Liver (tissue), 8 donors: ENCODE measurements at regions not wholly inside any gene's neighbourhood (a gene's known extent, or its start where the extent isn't known, plus 50 kb on each side); places are given as distances from the start of the nearest gene placed in this dataset.

ENCODE experiments used
- DNase-seq: peaks from one replicate; pipeline ENCODE4 v3.0.0-alpha.2; 2017; ENCODE audit warnings: low spot score
- H3K27ac ChIP-seq, 2 donors: one replicate each; pipeline ENCODE4 v1.7.0; 2013; ENCODE audit warnings: inconsistent platforms in 2 of 2, low read length in 2 of 2, control low read depth in 1 of 2, low read depth in 1 of 2, mild to moderate bottlenecking in 1 of 2
- H3K27me3 ChIP-seq, 4 donors: one replicate each; pipeline versions ENCODE4 v1.6.1 to v1.7.0; 2013; ENCODE audit warnings: low read length in 3 of 4, inconsistent platforms in 1 of 4, mild to moderate bottlenecking in 1 of 4, moderate library complexity in 1 of 4; ENCODE audit not compliant: control insufficient read depth in 4 of 4, insufficient read depth in 4 of 4
- H3K36me3 ChIP-seq, 4 donors: one replicate each; pipeline versions ENCODE4 v1.6.1 to v1.7.0; 2013; ENCODE audit warnings: low read length in 3 of 4, mild to moderate bottlenecking in 3 of 4, low read depth in 1 of 4, moderate library complexity in 1 of 4; ENCODE audit not compliant: control insufficient read depth in 4 of 4, insufficient read depth in 3 of 4
- H3K4me1 ChIP-seq, 4 donors: one replicate each; pipeline versions ENCODE4 v1.6.1 to v1.7.0; 2013; ENCODE audit warnings: low read length in 3 of 4, mild to moderate bottlenecking in 3 of 4, moderate library complexity in 1 of 4; ENCODE audit not compliant: control insufficient read depth in 4 of 4, insufficient read depth in 4 of 4
- H3K4me3 ChIP-seq, 3 donors: one replicate each; pipeline versions ENCODE4 v1.6.1 to v1.7.0; 2013; ENCODE audit warnings: low read length in 3 of 3, control low read depth in 1 of 3, low read depth in 1 of 3, mild to moderate bottlenecking in 1 of 3
- H3K9ac ChIP-seq, 2 donors: one replicate each; pipeline ENCODE4 v1.7.0; 2013; ENCODE audit warnings: low read length in 2 of 2, mild to moderate bottlenecking in 2 of 2, moderate library complexity in 2 of 2, control low read depth in 1 of 2, low read depth in 1 of 2
- H3K9me3 ChIP-seq, 4 donors: one replicate each; pipeline versions ENCODE4 v1.6.1 to v1.7.0; 2013; ENCODE audit warnings: low read length in 3 of 4; ENCODE audit not compliant: control insufficient read depth in 4 of 4
- EGR1 ChIP-seq, 2 donors: IDR thresholded peaks; 2 replicates each; pipeline ENCODE4 v1.6.1; 2016 to 2018; ENCODE audit warnings: antibody characterized with exemption in 2 of 2, low read depth in 2 of 2
- FOXA1 ChIP-seq: IDR thresholded peaks from 2 replicates; pipeline ENCODE4 v1.6.1; 2016; ENCODE audit warnings: antibody characterized with exemption
- FOXA2 ChIP-seq: IDR thresholded peaks from 2 replicates; pipeline ENCODE4 v1.6.1; 2016; ENCODE audit warnings: antibody characterized with exemption
- HNF4G ChIP-seq: IDR thresholded peaks from 2 replicates; pipeline ENCODE4 v1.6.1; 2016; ENCODE audit warnings: antibody characterized with exemption
- JUND ChIP-seq, 2 donors: IDR thresholded peaks; 2 replicates each; pipeline ENCODE4 v1.6.1; 2016; ENCODE audit warnings: antibody characterized with exemption in 2 of 2
- NR2F2 ChIP-seq: IDR thresholded peaks from 2 replicates; pipeline ENCODE4 v1.6.1; 2016; ENCODE audit warnings: antibody characterized with exemption
- RAD21 ChIP-seq, 2 donors: IDR thresholded peaks; 2 replicates each; pipeline ENCODE4 v1.6.1; 2016; ENCODE audit warnings: antibody characterized with exemption in 2 of 2, mild to moderate bottlenecking in 2 of 2
- RXRA ChIP-seq, 2 donors: IDR thresholded peaks; 2 replicates each; pipeline ENCODE4 v1.6.1; 2017 to 2018; ENCODE audit warnings: antibody characterized with exemption in 2 of 2, mild to moderate bottlenecking in 1 of 2
- TAF1 ChIP-seq: conservative IDR thresholded peaks from 2 replicates; pipeline ENCODE4 v1.6.1; 2016; ENCODE audit warnings: antibody characterized with exemption, mild to moderate bottlenecking
- WGBS: extraction: QIAGEN DNeasy Blood & Tissue Kit; methylation state at CpG from one replicate; pipeline ENCODE4 v1.1.7; 2013; 5-methylcytosine and 5-hydroxymethylcytosine counted together
- TF ChIP-seq, protein P1 (sequence below): fragments of 150-350 bp; IDR thresholded peaks from 2 replicates; pipeline ENCODE4 v1.5.1; 2017; ENCODE audit warnings: improper control_type of control experiment, low read depth, low read length; ENCODE audit not compliant: missing input control
- TF ChIP-seq, protein P2 (sequence below): IDR thresholded peaks from 2 replicates; pipeline ENCODE4 v1.6.1; 2016; ENCODE audit warnings: antibody characterized with exemption
- TF ChIP-seq, protein P3 (sequence below): IDR thresholded peaks from 2 replicates; pipeline ENCODE4 v1.6.1; 2016; ENCODE audit warnings: antibody characterized with exemption, mild to moderate bottlenecking
- TF ChIP-seq, protein P4 (sequence below): IDR thresholded peaks from 2 replicates; pipeline ENCODE4 v1.6.1; 2016; ENCODE audit warnings: antibody characterized with exemption
- TF ChIP-seq, protein P5 (sequence below): IDR thresholded peaks from 2 replicates; pipeline ENCODE4 v1.6.1; 2016; ENCODE audit warnings: antibody characterized with exemption
- donor health status: healthy.
- donor health status: healthy.
- donor health status: healthy.
- donor health status: healthy.
- donor health status: healthy.

DNA sequence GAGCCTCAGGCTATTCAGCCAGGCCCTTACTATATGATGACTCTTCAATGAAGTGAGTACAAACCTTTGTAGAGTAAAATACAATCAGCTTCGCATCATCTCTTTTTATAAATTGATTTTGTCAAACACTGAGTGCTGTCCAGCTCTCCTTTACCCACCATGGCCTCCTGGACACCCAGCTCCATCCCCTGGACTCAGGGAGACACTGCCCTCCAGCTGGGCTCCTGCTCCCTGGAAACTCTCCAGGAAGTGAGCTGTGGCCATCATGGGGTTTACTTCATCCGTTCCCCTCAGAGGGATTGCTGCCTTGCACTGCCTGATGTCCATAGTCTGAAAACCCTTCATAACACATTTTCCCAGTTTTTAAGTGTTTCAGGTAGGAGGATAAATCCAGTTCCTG, 82.5 kb upstream of the XIRP2 start:
- WGBS, result 86% methylated on average over 2 of the region's 2 CpGs
- H3K9ac ChIP-seq, result no peak overlapping the region
- TF ChIP-seq TAF1 (no peak), FOXA1 (no peak), JUND (IDR thresholded peaks at IDR 0.05) (no peak), NR2F2 (no peak), RXRA (IDR thresholded peaks at IDR 0.05) (no peak), FOXA2 (no peak), EGR1 (IDR thresholded peaks at IDR 0.05; ENCODE audit: low read depth in 2 of 2) (no peak), RAD21 (IDR thresholded peaks at IDR 0.05) (no peak)
- TF ChIP-seq, protein P1, sequence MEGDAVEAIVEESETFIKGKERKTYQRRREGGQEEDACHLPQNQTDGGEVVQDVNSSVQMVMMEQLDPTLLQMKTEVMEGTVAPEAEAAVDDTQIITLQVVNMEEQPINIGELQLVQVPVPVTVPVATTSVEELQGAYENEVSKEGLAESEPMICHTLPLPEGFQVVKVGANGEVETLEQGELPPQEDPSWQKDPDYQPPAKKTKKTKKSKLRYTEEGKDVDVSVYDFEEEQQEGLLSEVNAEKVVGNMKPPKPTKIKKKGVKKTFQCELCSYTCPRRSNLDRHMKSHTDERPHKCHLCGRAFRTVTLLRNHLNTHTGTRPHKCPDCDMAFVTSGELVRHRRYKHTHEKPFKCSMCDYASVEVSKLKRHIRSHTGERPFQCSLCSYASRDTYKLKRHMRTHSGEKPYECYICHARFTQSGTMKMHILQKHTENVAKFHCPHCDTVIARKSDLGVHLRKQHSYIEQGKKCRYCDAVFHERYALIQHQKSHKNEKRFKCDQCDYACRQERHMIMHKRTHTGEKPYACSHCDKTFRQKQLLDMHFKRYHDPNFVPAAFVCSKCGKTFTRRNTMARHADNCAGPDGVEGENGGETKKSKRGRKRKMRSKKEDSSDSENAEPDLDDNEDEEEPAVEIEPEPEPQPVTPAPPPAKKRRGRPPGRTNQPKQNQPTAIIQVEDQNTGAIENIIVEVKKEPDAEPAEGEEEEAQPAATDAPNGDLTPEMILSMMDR, result no peak
- TF ChIP-seq, protein P2, sequence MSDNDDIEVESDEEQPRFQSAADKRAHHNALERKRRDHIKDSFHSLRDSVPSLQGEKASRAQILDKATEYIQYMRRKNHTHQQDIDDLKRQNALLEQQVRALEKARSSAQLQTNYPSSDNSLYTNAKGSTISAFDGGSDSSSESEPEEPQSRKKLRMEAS, result no peak
- TF ChIP-seq, protein P3, sequence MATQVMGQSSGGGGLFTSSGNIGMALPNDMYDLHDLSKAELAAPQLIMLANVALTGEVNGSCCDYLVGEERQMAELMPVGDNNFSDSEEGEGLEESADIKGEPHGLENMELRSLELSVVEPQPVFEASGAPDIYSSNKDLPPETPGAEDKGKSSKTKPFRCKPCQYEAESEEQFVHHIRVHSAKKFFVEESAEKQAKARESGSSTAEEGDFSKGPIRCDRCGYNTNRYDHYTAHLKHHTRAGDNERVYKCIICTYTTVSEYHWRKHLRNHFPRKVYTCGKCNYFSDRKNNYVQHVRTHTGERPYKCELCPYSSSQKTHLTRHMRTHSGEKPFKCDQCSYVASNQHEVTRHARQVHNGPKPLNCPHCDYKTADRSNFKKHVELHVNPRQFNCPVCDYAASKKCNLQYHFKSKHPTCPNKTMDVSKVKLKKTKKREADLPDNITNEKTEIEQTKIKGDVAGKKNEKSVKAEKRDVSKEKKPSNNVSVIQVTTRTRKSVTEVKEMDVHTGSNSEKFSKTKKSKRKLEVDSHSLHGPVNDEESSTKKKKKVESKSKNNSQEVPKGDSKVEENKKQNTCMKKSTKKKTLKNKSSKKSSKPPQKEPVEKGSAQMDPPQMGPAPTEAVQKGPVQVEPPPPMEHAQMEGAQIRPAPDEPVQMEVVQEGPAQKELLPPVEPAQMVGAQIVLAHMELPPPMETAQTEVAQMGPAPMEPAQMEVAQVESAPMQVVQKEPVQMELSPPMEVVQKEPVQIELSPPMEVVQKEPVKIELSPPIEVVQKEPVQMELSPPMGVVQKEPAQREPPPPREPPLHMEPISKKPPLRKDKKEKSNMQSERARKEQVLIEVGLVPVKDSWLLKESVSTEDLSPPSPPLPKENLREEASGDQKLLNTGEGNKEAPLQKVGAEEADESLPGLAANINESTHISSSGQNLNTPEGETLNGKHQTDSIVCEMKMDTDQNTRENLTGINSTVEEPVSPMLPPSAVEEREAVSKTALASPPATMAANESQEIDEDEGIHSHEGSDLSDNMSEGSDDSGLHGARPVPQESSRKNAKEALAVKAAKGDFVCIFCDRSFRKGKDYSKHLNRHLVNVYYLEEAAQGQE, result no peak
- TF ChIP-seq, protein P4, sequence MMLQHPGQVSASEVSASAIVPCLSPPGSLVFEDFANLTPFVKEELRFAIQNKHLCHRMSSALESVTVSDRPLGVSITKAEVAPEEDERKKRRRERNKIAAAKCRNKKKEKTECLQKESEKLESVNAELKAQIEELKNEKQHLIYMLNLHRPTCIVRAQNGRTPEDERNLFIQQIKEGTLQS, result no peak
- TF ChIP-seq, protein P5, sequence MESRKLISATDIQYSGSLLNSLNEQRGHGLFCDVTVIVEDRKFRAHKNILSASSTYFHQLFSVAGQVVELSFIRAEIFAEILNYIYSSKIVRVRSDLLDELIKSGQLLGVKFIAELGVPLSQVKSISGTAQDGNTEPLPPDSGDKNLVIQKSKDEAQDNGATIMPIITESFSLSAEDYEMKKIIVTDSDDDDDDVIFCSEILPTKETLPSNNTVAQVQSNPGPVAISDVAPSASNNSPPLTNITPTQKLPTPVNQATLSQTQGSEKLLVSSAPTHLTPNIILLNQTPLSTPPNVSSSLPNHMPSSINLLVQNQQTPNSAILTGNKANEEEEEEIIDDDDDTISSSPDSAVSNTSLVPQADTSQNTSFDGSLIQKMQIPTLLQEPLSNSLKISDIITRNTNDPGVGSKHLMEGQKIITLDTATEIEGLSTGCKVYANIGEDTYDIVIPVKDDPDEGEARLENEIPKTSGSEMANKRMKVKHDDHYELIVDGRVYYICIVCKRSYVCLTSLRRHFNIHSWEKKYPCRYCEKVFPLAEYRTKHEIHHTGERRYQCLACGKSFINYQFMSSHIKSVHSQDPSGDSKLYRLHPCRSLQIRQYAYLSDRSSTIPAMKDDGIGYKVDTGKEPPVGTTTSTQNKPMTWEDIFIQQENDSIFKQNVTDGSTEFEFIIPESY, result no peak
- H3K27me3 ChIP-seq, result no peaks in the 10 kb centered on the region
- no peaks in the 10 kb centered on the region for H3K9me3 ChIP-seq
- no peak for DNase-seq
- no peak overlapping the region for H3K4me3 ChIP-seq
- H3K4me1 ChIP-seq, result no peaks in the 10 kb centered on the region
- H3K36me3 ChIP-seq, result no peaks in the 10 kb centered on the region
- no peak overlapping the region for H3K27ac ChIP-seq

DNA sequence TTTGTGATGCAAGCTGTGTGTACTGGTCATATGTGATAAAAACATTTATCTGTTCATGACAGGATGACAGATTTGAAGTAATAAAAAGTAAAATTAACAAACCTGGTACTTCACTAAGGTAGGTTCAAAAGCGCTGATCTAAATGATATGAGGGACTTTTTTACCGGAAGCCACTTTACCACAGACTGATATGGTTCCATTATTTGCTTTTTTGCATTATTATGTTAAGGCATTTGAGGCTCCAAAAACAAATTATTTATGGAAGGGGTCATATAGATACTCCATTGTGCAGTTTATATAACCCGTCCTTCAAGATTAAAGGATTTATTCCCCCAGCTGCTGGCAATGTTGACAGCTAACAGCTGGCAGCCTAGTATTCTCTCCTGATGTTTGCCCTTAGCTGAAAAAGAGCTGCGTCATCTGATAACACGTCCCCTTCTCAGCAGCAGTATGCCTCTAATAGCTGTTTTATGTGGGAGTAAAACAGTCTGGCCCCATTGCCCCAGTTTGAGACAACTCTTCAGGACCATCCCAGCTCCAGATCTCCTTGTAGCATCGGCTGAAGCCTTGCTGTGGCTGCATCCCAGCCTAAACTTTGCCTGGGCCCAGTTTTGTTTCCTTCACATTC, 84.8 kb upstream of the XIRP2 start:
- H3K4me3 ChIP-seq, result no peak overlapping the region
- no peaks in the 10 kb centered on the region for H3K36me3 ChIP-seq
- no peak overlapping the region for H3K27ac ChIP-seq
- no peak for DNase-seq
- H3K9me3 ChIP-seq, result no peaks in the 10 kb centered on the region
- H3K9ac ChIP-seq, result no peak overlapping the region
- no peaks in the 10 kb centered on the region for H3K4me1 ChIP-seq
- WGBS, result 37% methylated on average over 6 of the region's 6 CpGs
- H3K27me3 ChIP-seq, result no peaks in the 10 kb centered on the region
- TF ChIP-seq HNF4G (no peak), EGR1 (IDR thresholded peaks at IDR 0.05; ENCODE audit: low read depth in 2 of 2) (no peak), RAD21 (IDR thresholded peaks at IDR 0.05) (no peak), RXRA (IDR thresholded peaks at IDR 0.05) (no peak), TAF1 (no peak)
- TF ChIP-seq, protein P5, result no peak
- TF ChIP-seq, protein P2, result no peak
- TF ChIP-seq, protein P1, result no peak
- TF ChIP-seq, protein P3, result no peak
